GM18858 (cell line): ENCODE measurements at regions not wholly inside any gene's neighbourhood (a gene's known extent, or its start where the extent isn't known, plus 50 kb on each side); places are given as distances from the start of the nearest gene placed in this dataset.

Source experiments
- ATAC-seq: cut with Tn5 transposase; IDR thresholded peaks from one replicate; pipeline ENCODE4 v1.9.1; 2021; ENCODE audit not compliant: unreplicated experiment

DNA sequence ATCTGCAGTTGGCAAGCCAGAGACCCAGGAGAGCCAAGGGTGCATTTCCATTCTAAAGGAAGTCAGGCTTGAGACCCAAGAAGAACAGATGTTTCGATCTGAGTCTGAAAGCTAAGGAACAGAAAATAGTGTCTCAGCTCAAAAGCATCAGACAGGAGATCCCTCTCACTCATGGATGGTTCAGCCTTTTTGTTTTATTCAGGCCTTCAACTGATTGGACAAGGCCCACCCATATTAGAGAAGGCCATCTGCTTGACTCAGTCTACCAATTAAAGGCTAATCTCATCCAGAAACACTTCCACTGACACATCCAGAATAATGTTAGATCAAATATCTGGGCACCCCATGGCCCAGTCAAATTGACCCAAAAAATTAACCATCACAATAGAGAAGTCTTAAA is 255.0 kb downstream of the TXNL1 start:
- ATAC-seq = no peak

DNA sequence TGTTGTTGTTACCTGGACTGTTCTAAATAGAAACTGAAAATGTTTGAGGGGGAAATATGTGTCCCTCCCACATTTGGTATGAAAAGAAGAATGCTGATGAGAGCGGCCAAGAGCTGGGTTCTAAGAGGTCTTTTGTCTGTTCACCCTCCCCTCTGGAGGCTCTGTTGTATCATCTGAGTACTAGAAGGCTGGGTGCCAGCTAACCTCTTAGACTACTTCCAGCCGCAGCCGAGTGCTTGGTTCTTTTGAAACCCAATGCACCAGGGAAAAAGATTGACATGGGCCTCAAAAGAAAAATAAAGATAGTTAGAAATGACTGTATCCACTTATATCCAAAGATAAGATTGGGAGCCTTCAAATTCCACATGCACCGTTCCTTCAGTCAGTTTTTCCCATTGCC is 255.9 kb downstream of the TXNL1 start:
- ATAC-seq = no peak

DNA sequence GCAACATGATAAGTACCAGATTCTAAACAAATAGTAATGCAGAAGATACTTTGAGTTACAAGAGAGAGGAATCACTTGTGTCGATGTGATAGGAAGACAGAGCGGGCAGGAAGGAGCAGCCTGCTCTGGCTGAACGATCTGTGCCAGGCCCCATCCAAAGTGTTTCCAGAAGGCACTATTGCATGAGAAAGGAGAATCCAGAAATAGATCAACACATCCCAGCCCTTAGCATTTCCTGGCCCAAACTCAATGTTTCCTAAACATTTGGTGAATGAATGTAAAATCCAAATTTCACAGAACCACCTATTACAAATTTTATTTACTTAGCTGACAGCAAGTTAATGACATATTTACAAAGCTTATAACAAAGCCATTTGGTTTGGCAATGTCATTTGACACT is 257.2 kb downstream of the TXNL1 start:
- ATAC-seq = no peak

DNA sequence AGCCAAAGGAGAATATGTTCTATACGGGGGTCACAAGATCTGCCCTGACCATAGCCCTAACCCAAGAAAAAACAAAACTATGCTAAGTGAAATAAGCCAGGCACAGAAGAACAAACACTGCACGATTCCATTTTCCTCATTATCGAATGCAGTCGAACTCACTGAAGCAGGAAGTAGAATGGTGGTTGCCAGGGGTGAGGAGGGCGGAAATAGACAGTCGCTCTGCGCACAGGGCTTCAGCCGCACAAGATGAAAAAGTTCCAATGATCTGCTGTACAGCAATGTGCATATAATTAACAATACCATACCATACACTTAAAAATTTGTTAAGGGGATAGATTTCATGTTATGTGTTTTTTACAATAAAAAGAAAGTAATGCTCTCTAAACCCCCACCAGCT is 257.7 kb downstream of the TXNL1 start:
- ATAC-seq = no peak

DNA sequence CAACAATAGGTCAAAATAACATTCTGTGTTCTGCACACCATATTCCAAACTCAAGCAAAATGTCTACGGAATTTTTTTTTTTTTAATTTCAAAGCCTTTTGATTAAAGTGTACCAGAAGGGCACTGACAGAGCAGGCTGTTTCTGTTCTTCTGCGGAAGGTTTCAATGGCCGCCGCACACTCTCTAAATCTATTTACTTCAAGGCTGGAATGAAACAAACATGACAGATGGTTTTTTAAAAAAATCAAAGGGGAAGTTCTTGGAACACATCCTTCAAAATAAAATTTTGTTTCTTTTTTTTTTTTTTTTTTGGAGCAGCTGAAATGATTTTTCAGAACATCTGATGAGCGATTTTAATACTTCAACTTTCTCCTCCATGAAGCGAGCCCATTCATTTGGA is 259.1 kb downstream of the TXNL1 start:
- no peak for ATAC-seq

DNA sequence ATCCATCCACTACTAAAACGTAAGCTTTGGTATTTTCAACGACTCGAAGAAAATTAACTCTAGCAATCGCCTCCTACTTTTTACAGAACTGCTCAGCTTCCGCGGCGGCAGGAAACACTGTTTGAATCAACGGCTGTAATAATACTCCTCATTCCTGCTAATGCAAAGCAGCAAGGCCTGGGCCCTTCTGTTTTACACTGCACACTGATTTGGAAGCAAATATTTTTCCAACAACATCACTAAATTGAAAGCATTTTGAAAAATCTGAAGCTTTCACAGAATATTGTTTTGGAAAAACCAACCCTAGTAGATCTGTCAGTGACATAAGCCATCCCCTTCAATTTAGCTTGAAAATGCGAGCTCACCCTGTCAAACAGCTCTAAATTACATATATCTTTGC is 261.2 kb downstream of the TXNL1 start:
- no peak for ATAC-seq

DNA sequence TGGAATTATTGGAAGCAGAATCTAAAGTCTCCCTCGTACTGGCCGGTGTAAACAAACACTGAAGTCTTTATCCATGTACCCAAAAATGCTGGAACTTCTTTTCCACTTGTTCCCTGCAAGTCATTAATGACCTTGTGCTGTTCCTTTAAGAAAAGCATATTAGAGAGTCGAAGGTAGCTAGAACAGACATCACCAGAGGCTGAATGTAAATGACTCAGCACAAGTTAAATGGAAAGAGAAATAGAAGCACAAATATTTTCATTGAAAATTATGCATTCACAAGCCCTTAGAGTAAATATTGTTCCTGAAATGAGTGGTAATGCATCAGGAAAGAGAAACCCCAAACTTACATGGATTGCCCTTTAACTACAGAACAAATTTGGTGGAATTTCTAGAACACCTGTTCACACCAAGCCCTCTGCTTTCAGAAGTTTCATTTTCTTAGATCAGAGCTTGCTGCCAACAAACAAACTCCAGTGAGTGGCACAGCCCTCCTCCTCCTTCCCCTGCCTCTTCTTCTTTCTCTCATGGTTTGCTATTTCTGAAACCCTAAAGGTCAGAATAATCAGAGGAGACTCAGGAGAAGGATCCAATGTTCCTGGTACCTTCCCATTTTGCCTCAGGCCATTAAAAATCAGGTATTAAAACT is 264.3 kb downstream of the TXNL1 start:
- ATAC-seq = no peak

DNA sequence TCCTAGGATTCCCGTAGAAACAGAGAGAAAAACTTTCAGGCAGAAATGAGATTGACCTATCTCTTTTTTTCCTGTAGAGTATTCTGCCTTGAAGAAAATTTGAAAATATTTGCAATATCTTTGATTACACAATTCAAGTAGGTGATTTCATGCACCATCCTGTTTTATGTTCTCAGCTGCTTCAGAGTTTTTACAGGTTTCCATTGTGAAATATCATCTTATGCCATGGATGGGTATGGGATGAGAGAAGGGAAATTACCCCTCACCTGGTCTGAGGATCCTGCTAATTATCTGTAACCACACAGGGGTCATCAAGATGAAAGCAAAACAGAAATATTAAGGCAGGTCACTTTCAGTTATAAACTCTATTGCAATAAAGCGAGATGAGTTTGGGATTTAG is 264.8 kb downstream of the TXNL1 start:
- no peak for ATAC-seq

DNA sequence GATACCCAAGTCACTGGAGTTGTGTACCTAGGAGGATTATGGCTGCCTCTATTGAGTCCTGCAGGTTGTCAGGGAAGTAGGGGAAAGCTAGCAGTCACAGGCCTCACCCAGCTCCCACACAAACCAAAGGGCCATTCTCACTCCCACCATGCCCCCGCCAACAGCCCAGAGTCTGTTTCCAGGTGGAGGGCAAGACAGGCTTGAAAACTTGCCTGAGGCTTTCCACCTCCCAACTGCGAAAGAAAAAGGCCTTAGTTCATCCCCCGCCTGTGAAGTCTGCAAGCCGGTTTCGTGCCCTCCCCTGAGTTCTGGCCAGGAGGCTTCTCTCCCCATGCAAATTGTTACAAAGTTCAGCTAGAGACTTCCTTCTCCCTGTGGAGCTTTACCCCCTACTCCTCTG is 270.3 kb downstream of the TXNL1 start:
- ATAC-seq = no peak

DNA sequence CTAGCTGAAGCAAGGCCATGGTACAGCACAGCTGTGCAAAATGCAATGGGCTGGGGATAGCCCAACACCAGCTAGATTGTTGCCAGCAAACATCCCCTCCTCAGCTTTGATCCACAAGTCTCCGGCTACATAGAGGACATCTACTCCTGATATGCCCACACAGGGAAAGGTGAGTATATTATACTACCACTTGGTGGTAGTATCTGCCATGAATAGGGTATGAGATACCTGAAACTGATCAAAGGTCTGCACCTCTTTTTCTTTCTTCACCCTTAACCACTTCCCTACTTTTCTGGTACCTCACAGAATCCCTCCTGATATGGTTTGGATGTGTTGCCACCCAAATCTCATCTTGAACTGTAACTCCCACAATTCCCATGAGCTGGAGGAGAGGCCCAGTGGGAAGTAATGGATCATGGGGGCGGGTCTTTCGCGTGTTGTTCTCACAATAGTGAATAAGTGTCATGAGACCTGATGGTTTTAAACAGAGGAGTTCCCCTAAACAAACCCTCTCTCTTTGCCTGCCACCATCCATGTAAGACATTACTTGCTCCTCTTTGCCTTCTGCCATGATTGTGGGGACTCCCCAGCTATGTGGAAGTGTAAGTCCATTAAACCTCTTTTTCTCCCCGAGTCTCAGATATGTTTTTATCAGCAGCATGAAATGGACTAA is 279.6 kb downstream of the TXNL1 start:
- no peak for ATAC-seq

DNA sequence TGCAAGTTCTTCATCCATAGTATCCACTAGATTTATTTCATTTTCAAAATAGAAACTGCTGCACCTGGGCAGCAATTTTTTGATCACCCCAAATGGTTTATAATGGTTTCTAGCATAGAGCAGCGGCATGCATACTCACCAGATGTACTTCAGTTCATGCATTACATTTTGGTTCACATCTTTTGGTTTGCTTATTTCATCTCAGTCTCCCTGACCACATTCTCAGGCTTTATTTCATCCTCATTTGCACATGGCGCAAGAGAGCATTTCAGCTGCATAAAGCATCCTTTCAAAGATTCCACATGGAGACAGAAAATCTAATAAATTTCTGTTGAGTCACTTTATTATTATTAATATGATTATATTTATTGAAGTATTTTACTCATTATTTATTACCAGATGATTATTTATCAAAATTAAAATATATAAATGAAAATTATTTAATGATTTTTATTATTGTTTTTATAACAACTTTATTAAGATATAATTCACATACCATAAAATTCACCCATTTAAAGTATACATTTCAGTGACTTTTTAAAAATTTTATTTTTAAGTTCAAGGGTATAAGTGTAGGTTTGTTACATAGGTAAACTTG is 284.6 kb downstream of the TXNL1 start:
- no peak for ATAC-seq

DNA sequence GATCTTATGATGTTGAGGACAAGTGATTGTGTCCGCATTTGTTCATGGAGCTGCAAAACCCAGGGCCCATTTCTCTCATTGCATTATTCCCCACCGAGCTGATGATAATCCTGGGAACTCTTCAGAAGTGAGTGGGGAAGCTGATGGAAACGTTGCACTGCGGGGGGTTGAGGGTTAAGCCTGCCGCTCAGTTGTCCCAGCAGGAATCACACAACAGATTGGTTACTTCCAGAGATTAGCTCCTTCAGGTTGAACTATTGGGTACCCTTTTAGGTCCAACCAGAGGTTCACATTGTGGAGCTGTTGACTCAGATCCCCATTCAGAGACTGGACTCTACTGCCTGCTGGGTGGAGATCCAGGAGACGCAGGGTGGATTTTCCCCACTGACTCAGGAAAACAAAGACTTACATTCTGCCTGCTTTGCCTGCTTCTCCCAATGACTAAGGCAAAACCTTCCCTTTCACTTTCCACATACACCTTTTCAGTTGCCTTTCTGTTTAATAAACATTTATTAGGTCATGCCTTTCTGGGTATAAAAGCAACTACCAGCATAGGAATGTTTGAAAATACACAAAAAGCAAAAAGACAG is 286.4 kb downstream of the TXNL1 start:
- ATAC-seq = no peak

DNA sequence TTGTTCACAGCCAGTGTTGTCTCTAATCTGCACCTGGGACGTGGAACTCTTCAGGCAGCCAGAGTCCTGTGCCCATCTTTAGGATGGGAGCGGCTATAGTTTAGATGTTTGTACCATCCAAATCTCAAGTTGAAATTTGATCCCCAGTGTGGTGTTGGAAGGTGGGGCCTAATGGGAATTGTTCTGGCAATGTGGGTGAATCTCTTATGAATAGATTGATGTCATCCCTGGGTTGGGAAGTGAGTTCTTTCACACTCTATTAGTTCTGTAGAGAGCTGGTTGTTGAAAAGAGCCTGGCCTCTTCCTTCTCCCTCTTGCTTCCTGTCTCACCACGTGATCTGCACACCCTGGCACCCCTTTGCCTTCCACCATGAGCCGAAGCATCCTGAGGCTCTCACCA is 300.9 kb downstream of the TXNL1 start:
- no peak for ATAC-seq

DNA sequence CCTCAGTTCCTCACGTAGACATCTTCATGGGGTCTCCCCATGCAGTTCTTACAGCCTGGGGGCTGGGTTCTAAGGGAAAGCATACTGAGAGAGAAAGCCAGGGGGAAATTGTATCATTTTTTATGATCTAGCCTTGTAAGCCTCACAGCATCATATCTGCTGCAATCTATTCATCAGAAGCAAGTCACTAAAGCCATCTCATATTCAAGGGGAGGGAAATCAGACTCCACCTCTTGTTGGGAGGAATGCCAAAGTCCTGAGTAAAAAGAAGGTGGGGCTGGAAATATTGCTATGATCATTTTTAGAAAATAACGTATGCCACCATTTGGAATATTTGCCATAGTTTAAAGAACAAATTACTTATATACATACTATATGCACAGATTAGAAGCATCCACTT is 304.6 kb downstream of the TXNL1 start:
- ATAC-seq = no peak

DNA sequence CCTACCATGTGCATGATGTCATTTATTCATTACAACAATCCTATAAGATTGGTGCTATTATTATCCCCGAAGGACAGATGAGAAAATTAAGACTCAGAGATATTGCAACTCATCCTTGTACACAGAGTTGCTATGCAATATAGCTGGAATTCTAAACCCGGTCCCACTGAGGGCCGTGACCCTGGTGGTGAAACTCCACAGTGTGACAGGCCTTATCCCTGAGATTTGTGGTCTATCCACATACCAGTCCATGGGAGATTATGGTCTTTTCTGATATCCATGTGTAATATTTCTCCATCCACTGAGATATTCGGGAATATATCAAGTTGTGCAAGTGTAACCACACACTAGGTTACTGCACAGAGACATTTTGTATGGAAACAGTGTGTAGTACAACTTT is 305.2 kb downstream of the TXNL1 start:
- ATAC-seq = no peak

DNA sequence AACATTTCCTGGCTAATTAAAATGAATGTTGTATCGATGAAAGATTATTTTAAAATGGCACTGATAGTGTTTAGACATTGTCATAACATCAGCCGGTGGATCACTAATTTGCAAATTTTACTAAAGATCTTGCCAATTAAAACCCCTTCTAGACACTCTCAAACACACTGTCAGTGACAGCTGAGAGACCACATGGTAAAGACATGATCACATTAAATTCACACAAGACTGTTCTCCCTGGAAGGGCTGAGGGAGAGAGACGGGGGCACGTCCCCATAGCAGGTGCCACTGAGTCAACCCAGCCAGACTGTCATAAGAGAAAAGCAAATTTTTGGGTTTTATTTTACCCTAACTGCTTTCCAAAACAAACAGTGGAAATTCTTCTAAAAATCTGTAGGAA is 306.0 kb downstream of the TXNL1 start:
- no peak for ATAC-seq

DNA sequence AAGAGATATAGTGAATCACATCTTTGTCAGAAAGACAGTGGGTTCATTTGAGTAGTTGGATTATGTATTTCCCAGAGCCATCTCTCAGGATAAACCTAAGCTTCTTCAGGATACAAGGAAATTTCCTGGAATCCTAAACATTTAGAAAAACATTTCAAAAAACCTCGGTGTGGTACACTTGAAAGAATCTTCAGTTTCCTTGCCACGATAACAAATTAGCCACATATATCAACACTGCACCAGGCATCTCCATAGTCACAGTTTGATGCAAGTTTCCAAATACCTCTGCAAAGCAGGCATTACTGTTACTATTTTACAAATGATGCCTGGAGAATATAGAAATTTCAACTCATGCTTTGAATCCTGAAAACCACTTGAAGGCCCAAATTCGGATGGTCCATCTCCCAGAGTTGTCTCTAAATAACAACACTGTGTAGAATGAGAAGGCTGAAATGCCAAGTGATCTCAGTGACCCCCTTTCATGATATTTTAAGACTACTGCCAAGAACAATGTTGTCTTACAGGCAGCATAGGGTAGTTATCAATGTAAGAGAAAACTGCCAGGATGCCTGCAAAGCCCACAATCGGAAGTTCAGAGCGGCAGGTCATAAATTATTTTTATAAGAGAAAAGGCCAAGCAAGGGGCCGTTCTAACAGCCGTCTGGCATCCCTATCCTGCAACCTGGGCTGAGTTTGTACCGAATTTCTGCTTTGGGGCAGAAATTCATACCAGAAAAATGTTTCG is 307.9 kb downstream of the TXNL1 start:
- ATAC-seq = no peak

DNA sequence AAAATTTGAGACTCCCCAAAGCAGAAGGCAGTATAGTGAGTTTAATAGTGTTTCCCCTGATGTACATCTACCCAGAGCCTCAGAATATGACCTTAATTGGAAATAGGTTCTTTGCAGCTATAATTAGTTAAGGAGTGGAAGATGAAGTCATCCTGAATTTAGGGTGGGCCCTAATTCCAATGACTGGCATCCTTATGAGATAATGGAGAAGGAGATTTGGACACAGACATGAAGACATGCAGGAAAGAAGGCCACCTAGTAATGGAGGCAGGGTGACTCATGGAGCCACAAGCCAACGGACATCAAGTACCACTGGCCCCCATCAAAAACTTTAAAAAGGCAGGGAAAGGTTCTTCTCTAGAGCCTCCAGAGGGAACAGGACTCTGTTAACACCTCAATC is 308.9 kb downstream of the TXNL1 start:
- no peak for ATAC-seq

DNA sequence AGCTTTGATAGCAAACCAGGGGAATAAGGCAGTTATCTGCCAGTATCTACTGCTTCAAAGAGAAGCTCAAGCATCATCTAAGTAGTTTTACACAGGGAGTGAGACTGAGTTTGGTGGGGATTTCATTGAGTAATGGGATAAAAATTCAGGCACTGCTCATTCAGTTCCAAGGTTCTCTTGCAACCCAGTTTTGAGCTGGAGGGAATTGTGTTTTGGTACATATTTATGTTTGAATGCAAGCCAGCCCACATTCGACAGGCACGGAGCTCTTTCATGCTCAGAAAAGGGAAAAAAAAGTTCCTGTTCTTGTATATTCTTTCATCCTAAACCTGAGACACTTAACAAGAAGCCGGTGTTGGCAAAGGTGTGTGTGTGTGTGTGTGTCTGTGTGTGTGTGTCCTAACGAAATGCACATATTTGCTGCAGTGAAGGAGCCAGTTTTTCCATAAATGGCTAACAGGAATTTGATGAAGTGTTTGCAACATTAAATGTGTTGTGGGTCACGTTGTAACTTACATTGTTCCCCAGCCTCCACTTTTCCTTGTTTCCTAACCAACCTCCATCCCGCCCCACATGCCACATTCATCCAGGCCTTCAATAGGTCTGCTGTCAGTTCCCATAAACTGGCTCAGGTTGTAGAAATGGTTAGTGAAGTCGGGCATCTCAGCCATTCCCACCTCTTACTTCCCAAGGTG is 311.1 kb downstream of the TXNL1 start:
- no peak for ATAC-seq

DNA sequence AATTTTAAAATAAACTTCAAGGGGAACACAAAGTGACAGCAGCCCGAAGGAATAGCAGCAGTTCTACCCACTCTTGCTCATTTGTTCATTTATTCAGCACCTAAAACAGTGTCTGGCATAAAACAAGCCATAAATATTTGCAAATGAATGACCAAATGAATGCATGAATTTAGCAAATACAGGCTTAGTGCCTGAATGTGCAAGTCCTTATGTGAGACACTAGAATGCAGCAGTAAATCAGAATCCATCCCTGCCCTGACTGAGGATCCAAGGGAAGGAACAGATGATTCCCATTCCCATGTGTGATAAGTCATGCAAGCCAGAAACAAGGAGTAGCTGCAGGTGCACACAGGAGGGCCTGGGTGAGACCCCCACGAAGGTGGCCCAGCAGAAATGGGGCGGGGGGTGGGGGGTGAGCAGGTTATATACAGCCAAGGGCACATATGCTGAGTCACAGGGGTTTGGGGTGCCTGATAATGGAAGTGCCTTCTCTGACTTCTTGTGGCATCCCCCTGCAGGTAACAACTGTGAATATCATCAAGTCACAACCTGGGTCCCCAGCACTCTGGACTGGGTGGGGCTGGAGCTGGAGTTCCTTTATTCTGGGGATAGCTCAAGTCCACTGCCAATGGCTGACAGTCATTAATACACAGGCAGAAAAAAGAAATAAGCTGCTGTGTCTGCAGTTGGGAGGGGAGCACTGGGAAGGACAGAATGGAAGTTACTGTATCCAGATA is 311.9 kb downstream of the TXNL1 start:
- no peak for ATAC-seq
